OCI-LY3 (cell line): ENCODE measurements at regions not wholly inside any gene's neighbourhood (a gene's known extent, or its start where the extent isn't known, plus 50 kb on each side); places are given as distances from the start of the nearest gene placed in this dataset.

Experiments used
- H2AFZ ChIP-seq: fragments of 200-600, 300-600 bp; shearing (Covaris generic); 2 replicates; pipeline ENCODE4 v1.6.0; 2014; ENCODE audit warnings: antibody characterized with exemption, low read depth, low read length
- H3K27ac ChIP-seq: fragments of 200-600, 300-600 bp; sonication (generic); 2 replicates; pipeline ENCODE4 v1.5.1; 2014; ENCODE audit warnings: mild to moderate bottlenecking, low read length, moderate library complexity, mixed read lengths
- H3K27me3 ChIP-seq: fragments of 200-600, 300-600 bp; sonication (generic); 2 replicates; pipeline ENCODE4 v1.6.1; 2014; ENCODE audit warnings: low read depth, low read length, mixed read lengths
- H3K36me3 ChIP-seq: fragments of 200-600, 300-600 bp; sonication (generic); replicated peaks from 2 replicates; pipeline ENCODE3; 2014; ENCODE audit warnings: low read depth, low read length, mixed read lengths
- H3K4me1 ChIP-seq: fragments of 300-600, 200-600 bp; sonication (generic); 2 replicates; pipeline ENCODE4 v1.6.1; 2014; ENCODE audit warnings: low read length, mixed read lengths
- H3K4me2 ChIP-seq: fragments of 200-600, 300-600 bp; sonication (generic); 2 replicates; pipeline ENCODE4 v1.6.1; 2014; ENCODE audit warnings: low read length, mixed read lengths
- H3K4me3 ChIP-seq: fragments of 300-600, 200-600 bp; sonication (generic); 2 replicates; pipeline ENCODE4 v1.5.1; 2014; ENCODE audit warnings: antibody characterized with exemption, mild to moderate bottlenecking, low read length, moderate library complexity
- H3K79me2 ChIP-seq: fragments of 300-600, 200-600 bp; shearing (Covaris generic); 2 replicates; pipeline ENCODE4 v1.6.1; 2014; ENCODE audit warnings: mild to moderate bottlenecking, low read length, mixed read lengths
- H3K9ac ChIP-seq: fragments of 300-600, 200-600 bp; shearing (Covaris generic); 2 replicates; pipeline ENCODE4 v1.6.0; 2014; ENCODE audit warnings: mild to moderate bottlenecking, low read length, moderate library complexity
- H3K9me3 ChIP-seq: fragments of 200-600, 300-600 bp; shearing (Covaris generic); 2 replicates; pipeline ENCODE4 v1.6.1; 2014; ENCODE audit warnings: low read length, mixed read lengths; ENCODE audit not compliant: insufficient read depth
- H4K20me1 ChIP-seq: fragments of 200-600, 300-600 bp; sonication (generic); 2 replicates; pipeline ENCODE4 v1.6.1; 2016; ENCODE audit warnings: low read length, mixed read lengths; ENCODE audit not compliant: insufficient read depth
- CTCF ChIP-seq: fragments of 200-600, 300-600 bp; sonication (generic); IDR thresholded peaks from 2 replicates; pipeline ENCODE4 v1.5.1; 2014; ENCODE audit warnings: antibody characterized with exemption, low read length, low read depth
- EZH2phosphoT487 ChIP-seq: fragments of 200-600 bp; shearing (Covaris generic); IDR thresholded peaks from 2 replicates; pipeline ENCODE4 v1.6.1; 2018; ENCODE audit warnings: antibody characterized with exemption, mixed run types, low read depth

DNA sequence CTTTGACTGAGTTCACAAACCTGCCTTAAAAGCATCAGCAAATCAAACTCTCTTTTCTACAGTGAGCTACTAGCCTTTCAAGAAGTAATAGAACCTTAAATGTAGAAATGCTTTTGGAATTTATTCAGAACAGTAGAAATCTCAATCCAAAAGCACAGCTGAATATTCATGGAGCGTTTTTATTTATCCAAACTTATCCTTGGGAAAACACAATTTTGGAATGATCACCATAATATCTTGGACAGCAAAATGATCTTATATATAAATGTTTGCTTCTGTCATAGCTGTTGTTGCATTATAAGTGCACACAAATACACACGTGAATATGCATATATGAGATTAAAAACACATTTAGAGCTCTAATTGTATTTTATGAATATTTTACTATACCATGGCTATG, 747.3 kb upstream of the PIK3C3 start:
- Histone ChIP-seq H3K27me3 (no peaks in the 10 kb centered on the region), H3K9ac (no peak overlapping the region), H3K4me1 (peaks cover 10% of the 10 kb centered on the region), H4K20me1 (no peaks in the 10 kb centered on the region), H3K9me3 (no peaks in the 10 kb centered on the region), H3K27ac (no peak overlapping the region), H2AFZ (no peak overlapping the region), H3K4me3 (no peak overlapping the region), H3K36me3 (no peaks in the 10 kb centered on the region), H3K79me2 (no peaks in the 10 kb centered on the region), H3K4me2 (no peak overlapping the region)
- TF ChIP-seq EZH2phosphoT487 (no peak), CTCF (no peak)

DNA sequence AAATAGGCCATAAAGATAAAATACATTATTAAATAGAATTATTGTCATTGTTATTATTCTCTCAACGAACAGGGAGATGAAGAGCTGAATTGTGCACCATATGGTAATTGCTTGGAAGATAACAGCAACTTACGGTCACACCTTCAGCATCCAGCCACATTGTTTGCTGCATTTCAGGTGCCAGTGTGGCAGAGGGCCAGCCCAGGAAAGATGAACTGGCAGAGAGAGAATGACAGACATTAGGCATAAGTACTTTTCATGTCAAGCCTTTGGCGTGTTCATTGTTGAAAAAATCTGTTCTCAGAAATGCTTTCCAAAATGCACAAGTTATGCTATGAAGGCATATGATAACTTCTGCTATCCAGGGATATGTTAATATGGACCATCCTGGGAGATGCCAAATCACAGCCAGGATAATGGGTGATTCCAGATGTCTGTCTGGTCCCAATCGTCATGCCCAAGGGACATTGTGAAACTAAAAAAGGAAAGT, 748.6 kb upstream of the PIK3C3 start:
- Histone ChIP-seq H3K79me2 (no peaks in the 10 kb centered on the region), H3K9ac (no peak overlapping the region), H3K9me3 (no peaks in the 10 kb centered on the region), H3K27ac (no peak overlapping the region), H2AFZ (no peak overlapping the region; the same call in 1 of the 2 replicates), H3K4me2 (no peak overlapping the region), H3K36me3 (no peaks in the 10 kb centered on the region), H4K20me1 (no peaks in the 10 kb centered on the region), H3K27me3 (no peaks in the 10 kb centered on the region), H3K4me1 (peaks cover 10% of the 10 kb centered on the region), H3K4me3 (no peak overlapping the region)
- TF ChIP-seq CTCF (no peak), EZH2phosphoT487 (no peak)

DNA sequence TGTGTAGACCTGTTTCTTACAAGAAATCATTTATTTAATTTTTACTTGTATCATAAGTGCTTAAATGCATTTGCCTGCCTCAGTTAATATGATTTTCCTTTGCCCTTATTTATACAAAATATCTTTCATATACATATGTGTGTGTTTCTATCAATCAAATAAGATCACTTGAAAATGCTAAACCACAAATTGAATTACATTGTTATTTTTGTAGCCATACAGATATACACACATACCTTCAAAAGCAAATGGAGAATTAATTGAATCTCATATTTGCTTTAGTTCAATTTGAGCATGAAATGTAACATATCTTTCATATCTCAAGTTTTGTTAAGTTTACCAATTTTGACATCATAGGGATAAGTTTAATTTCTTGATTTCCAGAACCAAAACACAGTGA, 755.8 kb upstream of the PIK3C3 start:
- Histone ChIP-seq H3K27ac (no peak overlapping the region), H3K4me3 (no peak overlapping the region), H2AFZ (no peak overlapping the region), H3K4me2 (no peak overlapping the region), H3K9ac (no peak overlapping the region), H4K20me1 (no peaks in the 10 kb centered on the region), H3K27me3 (no peaks in the 10 kb centered on the region), H3K79me2 (no peaks in the 10 kb centered on the region), H3K36me3 (no peaks in the 10 kb centered on the region), H3K4me1 (peaks cover 10% of the 10 kb centered on the region), H3K9me3 (0 out of 2 replicates have a peak, but pooled peaks cover 3% of the 10 kb centered on the region)
- TF ChIP-seq EZH2phosphoT487 = no peak
- no peak for TF ChIP-seq CTCF

DNA sequence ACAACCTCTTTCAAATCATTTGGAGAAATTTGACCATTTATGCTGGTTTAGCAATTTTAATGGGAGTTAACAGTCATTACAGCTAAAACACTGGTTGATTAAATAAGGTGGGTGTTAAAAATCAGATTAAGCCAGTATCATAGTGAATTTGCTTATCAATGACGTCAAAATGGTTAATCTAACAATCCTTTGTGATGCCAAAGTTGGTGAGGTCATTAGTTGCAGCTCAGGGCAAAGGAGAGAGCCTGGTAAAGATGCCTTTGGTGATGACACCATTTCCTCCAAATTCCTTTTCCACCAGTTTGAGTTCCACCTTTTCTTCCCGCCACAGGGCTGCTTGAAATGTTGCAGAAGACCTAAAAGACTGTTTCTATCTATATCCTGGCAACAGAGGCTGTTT, 757.1 kb upstream of the PIK3C3 start:
- no peaks in the 10 kb centered on the region for H3K27me3 ChIP-seq
- H3K9me3 ChIP-seq = 0 out of 2 replicates have a peak, but pooled peaks cover 4% of the 10 kb centered on the region
- no peak overlapping the region for H3K4me2 ChIP-seq
- no peak overlapping the region for H3K9ac ChIP-seq
- H3K4me3 ChIP-seq = no peak overlapping the region
- H3K36me3 ChIP-seq = no peaks in the 10 kb centered on the region
- no peaks in the 10 kb centered on the region for H3K79me2 ChIP-seq
- TF ChIP-seq CTCF (no peak), EZH2phosphoT487 (no peak)
- 0 out of 2 replicates have a peak, but pooled peaks cover under 1% of the 10 kb centered on the region for H3K4me1 ChIP-seq
- no peaks in the 10 kb centered on the region for H4K20me1 ChIP-seq
- no peak overlapping the region for H2AFZ ChIP-seq
- no peak overlapping the region for H3K27ac ChIP-seq
